ENCODE measurements at regions not wholly inside any gene's neighbourhood (a gene's known extent, or its start where the extent isn't known, plus 50 kb on each side); places are given as distances from the start of the nearest gene placed in this dataset.

- no peak for TF ChIP-seq CTCF (conservative IDR thresholded peaks at IDR 0.05; ENCODE audit: low read depth in 2 of 2)
- TF ChIP-seq REST (IDR thresholded peaks at IDR 0.05; ENCODE audit: unreplicated experiment): no peak
- no peak for TF ChIP-seq EZH2 (IDR thresholded peaks at IDR 0.05; ENCODE audit: low read depth, unreplicated experiment)
- no peak for TF ChIP-seq JUNB (IDR thresholded peaks at IDR 0.05; ENCODE audit: unreplicated experiment)
- TF ChIP-seq ZNF331 (CRISPR knock-in tag; IDR thresholded peaks at IDR 0.05; ENCODE audit: low read depth): no peak
- no peak for TF ChIP-seq CREB1 (CRISPR knock-in tag; IDR thresholded peaks at IDR 0.05; ENCODE audit: low read depth)
- TF ChIP-seq EZH2phosphoT487 (IDR thresholded peaks at IDR 0.05; ENCODE audit: unreplicated experiment): no peak
- TF ChIP-seq POLR2AphosphoS5 (IDR thresholded peaks at IDR 0.05; ENCODE audit: low read depth): no peak
- no peak for TF ChIP-seq STAT1 (IDR thresholded peaks at IDR 0.05; ENCODE audit: unreplicated experiment)
- no peak for TF ChIP-seq ETS1 (IDR thresholded peaks at IDR 0.05)
Observed at GRCh38 chr2:146351689-146352088, 1493.1 kb upstream of the ACVR2A start.

Measured in GM23338 (cell line).